ENCODE measurements at regions not wholly inside any gene's neighbourhood (a gene's known extent, or its start where the extent isn't known, plus 50 kb on each side); places are given as distances from the start of the nearest gene placed in this dataset.

DNA sequence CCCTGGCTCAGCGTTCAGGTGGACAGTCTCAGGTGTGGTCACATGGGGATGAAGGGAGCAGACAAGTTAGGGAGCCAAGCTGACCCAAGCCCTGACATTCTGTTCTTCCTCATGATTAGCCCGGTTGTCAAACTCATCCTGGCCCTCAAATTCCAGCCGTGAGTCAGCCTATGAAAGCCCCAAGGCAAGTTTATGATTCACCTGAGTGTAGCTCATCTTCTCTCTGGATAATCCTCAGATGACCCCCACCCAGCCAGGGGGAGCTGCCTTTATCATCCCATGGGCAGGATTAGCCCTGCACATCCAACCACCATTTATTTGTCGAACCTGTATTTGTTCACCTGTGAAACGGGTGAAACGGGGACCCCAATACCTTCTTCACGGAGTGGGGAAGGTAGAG, 161.9 kb downstream of the DHX35 start:
- TF ChIP-seq, protein P1, sequence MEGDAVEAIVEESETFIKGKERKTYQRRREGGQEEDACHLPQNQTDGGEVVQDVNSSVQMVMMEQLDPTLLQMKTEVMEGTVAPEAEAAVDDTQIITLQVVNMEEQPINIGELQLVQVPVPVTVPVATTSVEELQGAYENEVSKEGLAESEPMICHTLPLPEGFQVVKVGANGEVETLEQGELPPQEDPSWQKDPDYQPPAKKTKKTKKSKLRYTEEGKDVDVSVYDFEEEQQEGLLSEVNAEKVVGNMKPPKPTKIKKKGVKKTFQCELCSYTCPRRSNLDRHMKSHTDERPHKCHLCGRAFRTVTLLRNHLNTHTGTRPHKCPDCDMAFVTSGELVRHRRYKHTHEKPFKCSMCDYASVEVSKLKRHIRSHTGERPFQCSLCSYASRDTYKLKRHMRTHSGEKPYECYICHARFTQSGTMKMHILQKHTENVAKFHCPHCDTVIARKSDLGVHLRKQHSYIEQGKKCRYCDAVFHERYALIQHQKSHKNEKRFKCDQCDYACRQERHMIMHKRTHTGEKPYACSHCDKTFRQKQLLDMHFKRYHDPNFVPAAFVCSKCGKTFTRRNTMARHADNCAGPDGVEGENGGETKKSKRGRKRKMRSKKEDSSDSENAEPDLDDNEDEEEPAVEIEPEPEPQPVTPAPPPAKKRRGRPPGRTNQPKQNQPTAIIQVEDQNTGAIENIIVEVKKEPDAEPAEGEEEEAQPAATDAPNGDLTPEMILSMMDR (IDR thresholded peaks at IDR 0.05): no peak
- TF ChIP-seq POLR2A (IDR thresholded peaks at IDR 0.05): no peak
